GM18511 (cell line): ENCODE measurements at regions not wholly inside any gene's neighbourhood (a gene's known extent, or its start where the extent isn't known, plus 50 kb on each side); places are given as distances from the start of the nearest gene placed in this dataset.

Experiments used
- ATAC-seq: cut with Tn5 transposase; IDR thresholded peaks from one replicate; pipeline ENCODE4 v1.9.1; 2021; ENCODE audit warnings: mild to moderate bottlenecking, moderate library complexity; ENCODE audit not compliant: unreplicated experiment

DNA sequence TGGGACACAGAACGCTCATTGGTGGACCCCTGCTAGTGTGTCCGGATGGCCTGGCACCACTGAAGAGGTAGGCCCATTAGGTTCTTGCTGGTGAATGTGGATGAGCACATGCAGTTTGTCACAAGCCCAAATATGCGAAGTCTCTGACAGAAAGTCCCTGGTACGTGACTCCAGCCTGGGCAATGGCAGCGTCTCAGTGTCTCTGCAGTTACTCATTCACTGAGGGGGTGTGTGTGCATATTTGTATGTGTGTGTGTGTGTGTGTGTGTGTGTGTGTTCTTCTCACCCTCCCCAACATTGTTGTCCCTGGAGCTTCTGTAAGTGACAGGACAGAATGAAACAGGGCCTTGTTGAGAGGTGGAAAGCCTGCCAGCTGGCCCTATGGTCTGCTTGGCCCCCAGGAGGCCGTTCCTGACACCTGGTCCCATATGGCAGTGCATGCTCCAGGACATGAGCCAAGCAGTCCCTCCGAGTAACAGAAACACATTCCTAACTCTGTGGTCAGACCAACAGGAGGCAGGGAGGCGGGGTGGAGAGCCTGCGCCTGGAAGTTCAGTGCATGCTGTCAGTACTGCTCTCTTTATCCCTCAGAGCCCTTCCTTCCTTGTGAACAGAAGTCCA, 169.9 kb downstream of the SLC28A3 start:
- ATAC-seq, result no peak

DNA sequence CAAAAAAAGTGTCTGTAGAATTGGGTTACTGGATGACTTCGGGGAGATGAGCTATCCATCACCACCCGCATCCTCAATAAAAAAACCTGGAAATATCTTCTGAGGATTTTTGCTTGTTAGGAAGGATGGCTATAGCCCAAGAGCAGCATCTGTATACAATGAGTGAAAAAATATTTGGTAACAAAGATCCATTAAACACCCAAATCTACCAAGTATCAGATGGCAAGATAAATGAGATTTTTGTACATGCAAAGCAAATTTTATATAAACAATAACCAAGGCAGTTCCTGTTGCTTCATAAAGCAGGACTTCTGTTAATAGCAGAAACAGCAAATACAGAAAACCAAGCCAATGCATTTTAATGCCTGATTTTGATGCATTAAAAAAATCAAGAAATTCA, 166.6 kb downstream of the SLC28A3 start:
- ATAC-seq, result no peak

DNA sequence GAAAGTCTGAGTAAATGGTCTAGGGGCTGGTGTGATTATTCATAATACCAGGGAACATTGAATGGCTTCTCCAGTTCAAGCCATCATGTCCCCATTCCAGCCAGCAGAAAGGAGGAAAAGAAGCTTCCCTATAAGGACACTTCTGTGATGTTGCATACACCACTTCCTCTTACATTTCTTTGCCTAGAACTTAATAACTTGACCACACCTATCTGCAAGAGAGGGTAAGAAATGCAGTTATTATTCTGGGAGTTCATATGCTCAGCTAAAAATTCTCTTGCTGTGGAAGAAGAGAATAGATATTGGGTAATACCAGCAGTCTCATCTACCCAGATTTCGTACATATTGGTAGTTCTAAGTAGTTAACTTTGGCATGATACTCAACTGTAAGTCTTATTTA, 166.1 kb downstream of the SLC28A3 start:
- no peak for ATAC-seq

- ATAC-seq, result no peak
Measured at GRCh38 chr9:84177407-84177806, 163.2 kb downstream of the SLC28A3 start.

GRCh38 chr9:84179531-84179930, 161.0 kb downstream of the SLC28A3 start:
- no peak for ATAC-seq

DNA sequence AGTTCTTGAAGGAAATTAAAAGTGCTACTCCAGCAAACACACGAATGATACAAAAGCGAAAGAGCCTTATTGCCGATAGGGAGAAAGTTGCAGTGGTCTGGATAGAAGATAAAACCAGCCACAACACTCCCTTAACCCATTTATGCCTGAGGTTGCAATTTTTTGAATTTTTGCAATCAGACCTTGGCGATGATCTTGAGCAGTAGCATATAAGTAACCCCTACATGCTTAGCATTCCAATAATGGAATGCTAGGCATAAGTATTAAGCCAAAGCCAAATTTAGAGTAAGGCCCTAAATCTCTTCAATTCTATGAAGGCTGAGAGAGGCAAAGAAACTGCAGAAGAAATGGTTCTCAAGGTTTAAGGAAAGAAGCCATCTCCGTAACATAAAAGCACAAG, 153.5 kb downstream of the SLC28A3 start:
- no peak for ATAC-seq

DNA sequence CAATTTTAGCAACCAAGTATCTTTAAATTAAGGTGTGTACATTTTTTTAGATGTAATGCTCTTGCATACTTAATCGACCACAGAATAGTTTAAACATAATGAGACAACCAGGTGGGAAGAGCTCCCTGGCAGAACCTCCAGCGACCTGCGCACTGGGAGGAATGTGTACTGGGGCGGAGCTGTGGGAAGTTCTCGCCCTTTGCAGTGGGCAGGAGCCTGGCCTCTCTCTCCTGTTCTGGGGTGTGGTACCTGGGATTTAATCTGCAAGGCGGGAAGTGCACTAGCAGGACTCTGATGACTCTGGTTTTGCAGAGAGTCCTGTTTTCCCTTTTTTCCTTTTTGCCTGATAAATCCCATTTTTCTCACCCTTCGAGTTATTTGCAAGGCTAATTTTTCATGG, 150.7 kb downstream of the SLC28A3 start:
- ATAC-seq, result no peak

GRCh38 chr9:84190411-84190810, 150.1 kb downstream of the SLC28A3 start:
- no peak for ATAC-seq

DNA sequence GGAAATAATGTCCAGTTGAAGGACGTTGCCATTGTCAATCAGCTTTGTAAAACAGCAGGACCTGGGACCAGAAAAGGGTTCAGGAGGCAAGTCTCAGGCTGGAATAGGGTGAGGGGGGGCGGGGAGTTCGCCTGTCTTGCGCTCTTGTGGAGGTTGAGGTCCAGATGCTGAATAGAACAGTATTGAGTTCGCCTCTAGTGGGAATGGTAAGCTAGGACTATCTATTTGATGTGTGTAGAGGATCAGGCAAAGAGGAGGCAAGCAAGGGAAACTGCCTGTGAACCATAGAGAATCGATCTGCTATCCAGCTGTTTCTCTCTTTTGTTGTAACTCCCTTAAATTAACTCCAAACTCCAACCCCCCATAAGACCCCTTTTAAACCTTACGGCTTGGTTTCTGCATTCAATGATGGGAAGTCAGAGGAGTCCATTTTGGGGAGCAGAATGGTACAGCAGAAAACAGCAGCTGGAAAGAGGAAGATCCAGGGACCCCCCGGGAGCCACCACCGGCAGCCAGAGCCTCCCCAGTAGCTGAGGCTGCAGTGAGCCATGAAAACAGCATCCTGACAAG, 133.7 kb downstream of the SLC28A3 start:
- no peak for ATAC-seq

DNA sequence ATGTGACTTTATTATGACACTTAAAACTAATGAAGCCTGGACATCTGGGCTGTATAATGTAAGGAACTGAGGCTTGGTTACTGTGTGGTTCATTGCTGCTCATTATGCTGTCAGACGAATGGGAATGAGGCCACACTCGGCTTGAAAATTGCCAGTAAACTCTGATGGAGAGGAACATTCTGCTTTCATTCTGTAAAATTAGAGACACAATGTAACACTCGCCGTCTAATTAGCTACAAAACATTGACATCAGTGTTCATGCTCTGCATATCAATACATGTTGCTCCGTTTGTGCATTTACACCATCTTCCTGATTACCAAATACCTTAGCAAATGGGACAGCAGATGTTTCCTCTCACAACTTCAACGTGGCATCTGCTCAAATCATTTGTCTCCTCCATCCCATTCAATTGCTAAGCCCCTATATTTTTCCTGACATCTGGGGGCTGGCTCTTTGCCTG, 133.0 kb downstream of the SLC28A3 start:
- no peak for ATAC-seq

DNA sequence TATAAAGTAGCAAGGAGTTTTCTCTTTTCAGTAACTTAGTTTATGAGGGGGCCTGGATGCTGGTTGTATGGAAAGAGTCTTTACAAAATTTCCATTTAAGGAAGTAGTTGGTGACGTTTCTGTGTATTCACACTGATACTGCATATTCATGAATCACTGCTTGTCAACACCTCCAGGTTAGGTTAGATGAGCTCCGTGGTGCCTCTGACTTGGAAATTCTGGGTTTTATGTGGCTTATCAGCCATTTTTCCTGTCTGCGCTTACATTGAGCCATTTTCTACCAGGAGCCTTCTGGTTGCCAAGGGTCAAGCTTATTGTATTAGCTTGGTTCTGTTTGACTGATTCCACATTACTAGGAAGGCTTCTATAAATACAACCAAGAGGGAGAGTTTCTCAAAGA, 128.3 kb downstream of the SLC28A3 start:
- no peak for ATAC-seq

- ATAC-seq, result no peak
Measured at GRCh38 chr9:84212982-84213381, 127.6 kb downstream of the SLC28A3 start.

GRCh38 chr9:84216151-84216550, 124.4 kb downstream of the SLC28A3 start:
- ATAC-seq, result no peak

- no peak for ATAC-seq
Measured at GRCh38 chr9:84218322-84218721, 122.2 kb downstream of the SLC28A3 start.

DNA sequence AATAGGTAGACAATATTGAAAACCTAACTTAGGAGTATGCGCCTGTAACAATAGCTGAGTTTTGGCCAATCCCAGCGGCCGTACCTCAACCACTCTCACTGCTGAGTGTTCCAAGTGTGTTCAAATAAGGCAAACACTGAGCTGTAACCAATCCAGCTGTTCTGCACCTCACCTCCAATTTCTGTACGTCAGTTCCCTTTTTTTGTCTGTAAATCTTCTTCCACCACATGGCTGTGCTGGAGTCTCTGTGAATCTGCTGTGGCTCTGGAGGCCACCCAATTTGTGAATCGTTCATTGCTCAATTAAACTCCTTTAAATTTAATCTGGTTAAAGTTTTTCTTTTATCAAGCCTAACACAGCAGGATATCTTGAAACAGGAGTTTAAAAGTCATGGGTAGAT, 116.3 kb downstream of the SLC28A3 start:
- no peak for ATAC-seq
